GM12878 (cell line): ENCODE measurements at regions not wholly inside any gene's neighbourhood (a gene's known extent, or its start where the extent isn't known, plus 50 kb on each side); places are given as distances from the start of the nearest gene placed in this dataset.

Experiments
- ATAC-seq: fragments of 200-7000 bp; cut with Tn5 transposase; 3 replicates; pipeline ENCODE4 v1.9.1; 2020; ENCODE audit warnings: mild to moderate bottlenecking, moderate library complexity
- BruUV-seq: library from RNA; stranded (reverse); fragments of 400-500 nt; replicated peaks from 2 replicates; lab custom pipeline; 2021; lab: Mats Ljungman, UMichigan
- CTCF ChIA-PET: fragments of 300-600 bp; sonication (Branson Sonifier 250); formaldehyde crosslinking; extraction: SDS; loops from one replicate; lab custom pipeline; 2021; ENCODE audit warnings: inconsistent platforms; lab: Yijun Ruan, JAX
- POLR2A ChIA-PET: fragments of 350-600 bp; formaldehyde crosslinking; extraction: SDS; loops from one replicate; lab custom pipeline; 2021; ENCODE audit warnings: inconsistent platforms; lab: Charles Lee
- RAD21 ChIA-PET: fragments of 300-600 bp; sonication (Branson Sonifier 250); formaldehyde crosslinking; loops from one replicate; lab custom pipeline; 2023; ENCODE audit warnings: antibody characterized with exemption; ENCODE audit not compliant: unreplicated experiment; lab: Charles Lee
- SMC1A ChIA-PET: fragments of 300-600 bp; sonication (Branson Sonifier 250); formaldehyde crosslinking; loops from one replicate; lab custom pipeline; 2023; ENCODE audit not compliant: unreplicated experiment, uncharacterized antibody; lab: Charles Lee
- DNase-seq: peaks from one replicate; pipeline ENCODE4 v3.0.0-alpha.2; 2011; ENCODE audit warnings: low read depth, low spot score
- FAIRE-seq: peaks from 3 replicates; lab custom pipeline; 2011; peaks lifted over from hg19 to GRCh38; lab: Jason Lieb, UNC
- H2AFZ ChIP-seq: 2 replicates; pipeline ENCODE4 v1.6.0; 2011; ENCODE audit warnings: low read depth, low read length, control low read depth; ENCODE audit not compliant: control insufficient read depth
- H3K27ac ChIP-seq: 2 replicates; pipeline ENCODE4 v1.5.1; 2011; ENCODE audit warnings: control low read depth; ENCODE audit not compliant: control insufficient read depth, insufficient read depth
- H3K27me3 ChIP-seq, 2 experiments: replicated peaks in 1 of 2; 2 replicates each; pipeline versions ENCODE4 v1.6.0 to v1.6.1; 2011; ENCODE audit warnings: low read length in 1 of 2; ENCODE audit not compliant: control insufficient read depth in 2 of 2, insufficient read depth in 2 of 2
- H3K36me3 ChIP-seq, 2 experiments: 2 replicates each; pipeline ENCODE4 v1.5.1; 2011; ENCODE audit warnings: low read length in 1 of 2; ENCODE audit not compliant: control insufficient read depth in 2 of 2, insufficient read depth in 2 of 2
- H3K4me1 ChIP-seq: 2 replicates; pipeline ENCODE4 v1.6.1; 2011; ENCODE audit warnings: mild to moderate bottlenecking, low read length, moderate library complexity, mixed read lengths; ENCODE audit not compliant: control insufficient read depth, insufficient read depth
- H3K4me2 ChIP-seq: 2 replicates; pipeline ENCODE4 v1.6.0; 2011; ENCODE audit warnings: control low read depth; ENCODE audit not compliant: control insufficient read depth, insufficient read depth
- H3K4me3 ChIP-seq: fragments of 200-600 bp; sonication (generic); 2 replicates; pipeline ENCODE4 v1.5.1; 2016
- H3K79me2 ChIP-seq: 2 replicates; pipeline ENCODE4 v1.6.0; 2011; ENCODE audit warnings: low read length; ENCODE audit not compliant: control insufficient read depth, insufficient read depth
- H3K9ac ChIP-seq: 2 replicates; pipeline ENCODE4 v1.8.0; 2011; ENCODE audit warnings: low read length, control low read depth, mixed read lengths; ENCODE audit not compliant: control insufficient read depth, insufficient read depth
- H3K9me3 ChIP-seq: replicated peaks from 3 replicates; pipeline ENCODE4 v1.5.1; 2011; ENCODE audit warnings: mild to moderate bottlenecking, low read length; ENCODE audit not compliant: control insufficient read depth, insufficient read depth
- H4K20me1 ChIP-seq: 2 replicates; pipeline ENCODE4 v1.6.0; 2011; ENCODE audit not compliant: control insufficient read depth, insufficient read depth
- BACH1 ChIP-seq: fragments of 450-650 bp; IDR thresholded peaks from 2 replicates; pipeline ENCODE4 v1.6.1; 2017; ENCODE audit warnings: mild to moderate bottlenecking, borderline replicate concordance
- CUX1 ChIP-seq: IDR thresholded peaks from 2 replicates; pipeline ENCODE4 v1.6.1; 2012; ENCODE audit warnings: improper control_type of control experiment, low read depth, low read length; ENCODE audit not compliant: insufficient replicate concordance
- ETV6 ChIP-seq, 2 experiments: fragments of 450-650 bp in 1 of 2; IDR thresholded peaks in 1 of 2; conservative IDR thresholded peaks in 1 of 2; 2 replicates each; pipeline ENCODE4 v1.6.1; 2014; ENCODE audit warnings: antibody characterized with exemption in 1 of 2, borderline replicate concordance in 1 of 2, low read depth in 1 of 2, mild to moderate bottlenecking in 1 of 2, moderate library complexity in 1 of 2
- HCFC1 ChIP-seq: fragments of 150-350 bp; IDR thresholded peaks from 2 replicates; pipeline ENCODE4 v1.6.1; 2014; ENCODE audit warnings: low read length
- JUNB ChIP-seq: IDR thresholded peaks from 2 replicates; pipeline ENCODE4 v1.6.1; 2016; ENCODE audit warnings: antibody characterized with exemption, mild to moderate bottlenecking
- LARP7 ChIP-seq: fragments of 450-650 bp; IDR thresholded peaks from 2 replicates; pipeline ENCODE4 v1.6.1; 2017; ENCODE audit warnings: mild to moderate bottlenecking
- POLR2AphosphoS5 ChIP-seq: IDR thresholded peaks from 2 replicates; pipeline ENCODE4 v1.6.1; 2011; ENCODE audit warnings: mild to moderate bottlenecking, low read length, inconsistent platforms
- SMAD1 ChIP-seq: fragments of 450-650 bp; IDR thresholded peaks from 2 replicates; pipeline ENCODE4 v1.6.1; 2018; ENCODE audit warnings: mild to moderate bottlenecking, low read depth; ENCODE audit not compliant: partially characterized antibody
- SREBF1 ChIP-seq: IDR thresholded peaks from 2 replicates; pipeline ENCODE4 v1.6.1; 2012; ENCODE audit warnings: mild to moderate bottlenecking, low read length
- TARDBP ChIP-seq: IDR thresholded peaks from 2 replicates; pipeline ENCODE4 v1.6.1; 2016; ENCODE audit warnings: borderline replicate concordance
- ZBTB40 ChIP-seq: fragments of 450-650 bp; IDR thresholded peaks from 2 replicates; pipeline ENCODE4 v1.6.1; 2016; ENCODE audit warnings: mild to moderate bottlenecking, moderate library complexity, borderline replicate concordance
- ZNF384 ChIP-seq: IDR thresholded peaks from 2 replicates; pipeline ENCODE4 v1.6.1; 2012; ENCODE audit warnings: low read depth, mild to moderate bottlenecking, low read length, improper control_type of control experiment, borderline replicate concordance
- WGBS: methylation state at CpG from one replicate; pipeline ENCODE4 v1.1.6; 2016; ENCODE audit warnings: low lambda C conversion rate; ENCODE audit not compliant: insufficient replicate concordance, insufficient coverage; ENCODE audit errors: missing lambda C conversion rate; 5-methylcytosine and 5-hydroxymethylcytosine counted together
- in situ Hi-C: fragments of 300-500 bp; cut with MboI; formaldehyde crosslinking; loops from 9 replicates; pipeline ENCODE4 v1.14.3; 2018; ENCODE audit warnings: mixed read lengths
- intact Hi-C: fragments of 100-400 bp; cut with micrococcal nuclease; formaldehyde crosslinking; loops from one replicate; pipeline ENCODE4 v1.14.2; 2022; ENCODE audit not compliant: unreplicated experiment

- no peak for TF ChIP-seq CUX1
- TF ChIP-seq BACH1 = no peak
Measured at GRCh38 chr9:113786071-113786470, 90.0 kb upstream of the ZNF618 start (continued).

GRCh38 chr9:113787871-113788270 lies 88.2 kb upstream of the ZNF618 start:
- no TSS peak for BruUV-seq
- Histone ChIP-seq H4K20me1 (no peaks in the 10 kb centered on the region), H3K27ac (no peak overlapping the region), H3K79me2 (no peaks in the 10 kb centered on the region), H3K36me3 (no peaks in the 10 kb centered on the region), H3K4me3 (no peak overlapping the region), H3K27me3 (no peaks in the 10 kb centered on the region), H2AFZ (no peak overlapping the region), H3K9ac (no peak overlapping the region), H3K4me2 (no peak overlapping the region), H3K9me3 (no peaks in the 10 kb centered on the region), H3K4me1 (no peaks in the 10 kb centered on the region)
- DNase-seq (no peak), ATAC-seq (no peak), FAIRE-seq (no peak)
- ChIA-PET POLR2A (no interaction called here), CTCF (no interaction called here), SMC1A (no interaction called here), RAD21 (no interaction called here)
- in situ Hi-C loops = no loop called here
- whole genome bisulfite sequencing = 37% methylated on average over 8 of the region's 8 CpGs
- intact Hi-C loops = no loop called here
- TF ChIP-seq ETV6 (conservative IDR thresholded peaks at IDR 0.05 in 1 of 2, IDR thresholded peaks at IDR 0.05 in 1 of 2; ENCODE audit: borderline replicate concordance in 1 of 2, low read depth in 1 of 2) (no peak), TARDBP (no peak), JUNB (no peak), POLR2AphosphoS5 (no peak), HCFC1 (no peak), SMAD1 (no peak), LARP7 (no peak), ZNF384 (no peak), ZBTB40 (no peak), SREBF1 (no peak)
